IMR-90 (cell line): ENCODE measurements at regions not wholly inside any gene's neighbourhood (a gene's known extent, or its start where the extent isn't known, plus 50 kb on each side); places are given as distances from the start of the nearest gene placed in this dataset.

Experiments
- ATAC-seq: fragments of 200-7000 bp; cut with Tn5 transposase; 2 replicates; pipeline ENCODE4 v1.9.1; 2020; ENCODE audit warnings: low read depth, mild to moderate bottlenecking, moderate library complexity
- BruUV-seq: library from RNA; stranded (reverse); fragments of 400-500 nt; replicated peaks from 2 replicates; lab custom pipeline; 2021; lab: Mats Ljungman, UMichigan
- CTCF ChIA-PET: fragments of 300-600 bp; formaldehyde crosslinking; extraction: SDS; loops from one replicate; lab custom pipeline; 2021; ENCODE audit warnings: antibody characterized with exemption; lab: Yijun Ruan, JAX
- POLR2A ChIA-PET: fragments of 300-600 bp; sonication (Branson Sonifier 250); formaldehyde crosslinking; loops from one replicate; lab custom pipeline; 2022; ENCODE audit warnings: antibody characterized with exemption; ENCODE audit not compliant: unreplicated experiment; lab: Charles Lee
- DNase-seq: peaks from one replicate; pipeline ENCODE4 v3.0.0; 2013
- H2AFZ ChIP-seq: replicated peaks from 2 replicates; pipeline ENCODE3; 2013; ENCODE audit warnings: low read length, mild to moderate bottlenecking; ENCODE audit not compliant: poor library complexity
- H2AK5ac ChIP-seq: 2 replicates; pipeline ENCODE4 v1.6.1; 2013; ENCODE audit warnings: low read depth, low read length, inconsistent platforms
- H2AK9ac ChIP-seq: replicated peaks from 2 replicates; pipeline ENCODE3; 2013; ENCODE audit warnings: mild to moderate bottlenecking, low read depth, low read length, moderate library complexity; ENCODE audit not compliant: poor library complexity
- H2BK120ac ChIP-seq: 2 replicates; pipeline ENCODE4 v1.6.1; 2013; ENCODE audit warnings: low read depth, low read length, inconsistent platforms
- H2BK15ac ChIP-seq: 3 replicates; pipeline ENCODE4 v1.6.1; 2013; ENCODE audit warnings: low read depth, low read length, inconsistent platforms
- H2BK20ac ChIP-seq: 2 replicates; pipeline ENCODE4 v1.6.1; 2013; ENCODE audit warnings: low read depth, mild to moderate bottlenecking, inconsistent platforms, low read length, moderate library complexity
- H2BK5ac ChIP-seq: 2 replicates; pipeline ENCODE4 v1.6.1; 2013; ENCODE audit warnings: mild to moderate bottlenecking, low read depth, low read length, inconsistent platforms; ENCODE audit not compliant: poor library complexity, severe bottlenecking
- H3K14ac ChIP-seq: replicated peaks from 2 replicates; pipeline ENCODE4 v1.6.1; 2013; ENCODE audit warnings: low read depth, low read length, inconsistent platforms
- H3K18ac ChIP-seq: 2 replicates; pipeline ENCODE4 v1.6.1; 2013; ENCODE audit warnings: low read depth, low read length, control low read depth
- H3K23ac ChIP-seq: 2 replicates; pipeline ENCODE4 v1.6.1; 2013; ENCODE audit warnings: low read depth, low read length, inconsistent platforms
- H3K27ac ChIP-seq: 2 replicates; pipeline ENCODE4 v1.5.1; 2013; ENCODE audit warnings: mild to moderate bottlenecking, control low read depth, low read length; ENCODE audit not compliant: insufficient read depth
- H3K27me3 ChIP-seq: 2 replicates; pipeline ENCODE4 v1.6.1; 2013; ENCODE audit warnings: low read length; ENCODE audit not compliant: control insufficient read depth, insufficient read depth
- H3K36me3 ChIP-seq: 2 replicates; pipeline ENCODE4 v1.6.1; 2013; ENCODE audit warnings: low read length, mixed read lengths; ENCODE audit not compliant: control insufficient read depth, insufficient read depth
- H3K4ac ChIP-seq: 2 replicates; pipeline ENCODE4 v1.6.1; 2013; ENCODE audit warnings: low read depth, low read length, inconsistent platforms
- H3K4me1 ChIP-seq: 2 replicates; pipeline ENCODE4 v1.6.1; 2013; ENCODE audit warnings: low read length, mixed read lengths; ENCODE audit not compliant: control insufficient read depth, insufficient read depth
- H3K4me2 ChIP-seq: 2 replicates; pipeline ENCODE4 v1.6.1; 2013; ENCODE audit warnings: low read depth, mild to moderate bottlenecking, control low read depth, low read length, moderate library complexity
- H3K4me3 ChIP-seq: 2 replicates; pipeline ENCODE4 v1.5.1; 2013; ENCODE audit warnings: low read depth, mild to moderate bottlenecking, control low read depth, low read length, moderate library complexity; ENCODE audit not compliant: insufficient read depth
- H3K56ac ChIP-seq: 2 replicates; pipeline ENCODE4 v1.6.1; 2013; ENCODE audit warnings: low read length, inconsistent platforms; ENCODE audit not compliant: insufficient read depth; ENCODE audit errors: extremely low read depth
- H3K79me1 ChIP-seq, 2 experiments: 2 replicates each; pipeline ENCODE4 v1.6.1; 2013; ENCODE audit warnings: low read length in 2 of 2, inconsistent platforms in 1 of 2, low read depth in 1 of 2
- H3K9ac ChIP-seq: 2 replicates; pipeline ENCODE4 v1.6.1; 2013; ENCODE audit warnings: low read depth, low read length, control low read depth
- H3K9me1 ChIP-seq: 2 replicates; pipeline ENCODE4 v1.6.1; 2013; ENCODE audit warnings: low read length, inconsistent platforms; ENCODE audit not compliant: insufficient read depth
- H3K9me3 ChIP-seq: 2 replicates; pipeline ENCODE4 v1.6.1; 2013; ENCODE audit warnings: low read length; ENCODE audit not compliant: control insufficient read depth, insufficient read depth
- H4K20me1 ChIP-seq: 2 replicates; pipeline ENCODE4 v1.6.1; 2013; ENCODE audit warnings: low read length, inconsistent platforms; ENCODE audit not compliant: insufficient read depth
- H4K5ac ChIP-seq: 2 replicates; pipeline ENCODE4 v1.6.1; 2013; ENCODE audit warnings: mild to moderate bottlenecking, low read depth, low read length, control low read depth
- H4K8ac ChIP-seq, 2 experiments: 2 replicates each; pipeline ENCODE4 v1.6.1; 2013; ENCODE audit warnings: low read depth in 2 of 2, low read length in 2 of 2, control low read depth in 1 of 2, inconsistent platforms in 1 of 2
- H4K91ac ChIP-seq: 2 replicates; pipeline ENCODE4 v1.6.1; 2013; ENCODE audit warnings: low read depth, low read length, inconsistent platforms; ENCODE audit not compliant: insufficient read depth
- BHLHE40 ChIP-seq: fragments of 150-350 bp; IDR thresholded peaks from 2 replicates; pipeline ENCODE4 v1.6.1; 2016; ENCODE audit warnings: mild to moderate bottlenecking, low read depth, low read length
- CEBPB ChIP-seq: IDR thresholded peaks from 2 replicates; pipeline ENCODE4 v1.6.1; 2012; ENCODE audit warnings: low read depth, low read length, improper control_type of control experiment
- NFE2L2 ChIP-seq: fragments of 150-350 bp; IDR thresholded peaks from 2 replicates; pipeline ENCODE4 v1.6.1; 2016; ENCODE audit warnings: low read depth, mild to moderate bottlenecking, low read length
- RCOR1 ChIP-seq: IDR thresholded peaks from 2 replicates; pipeline ENCODE4 v1.6.1; 2012; ENCODE audit warnings: mild to moderate bottlenecking, low read length, improper control_type of control experiment; ENCODE audit not compliant: insufficient replicate concordance
- WGBS, 2 experiments: methylation state at CpG; one replicate each; pipeline versions ENCODE4 v1.1.5 to v1.1.7; 2013; ENCODE audit warnings: missing lambda C conversion rate in 2 of 2; ENCODE audit not compliant: insufficient read length in 1 of 2; ENCODE audit errors: extremely low coverage in 2 of 2; 5-methylcytosine and 5-hydroxymethylcytosine counted together
- dilution Hi-C: fragments of 300-500 bp; cut with HindIII; formaldehyde crosslinking; loops from one replicate; pipeline ENCODE4 v1.14.3; 2018; ENCODE audit warnings: low sequenced_read_pairs; ENCODE audit not compliant: unreplicated experiment
- in situ Hi-C: fragments of 300-500 bp; cut with MboI; formaldehyde crosslinking; loops from 3 replicates; pipeline ENCODE4 v1.14.3; 2019; ENCODE audit warnings: low sequenced_read_pairs, inconsistent platforms, mixed read lengths
- intact Hi-C: fragments of 100-400 bp; cut with micrococcal nuclease; formaldehyde crosslinking; loops from 2 replicates; pipeline ENCODE4 v1.10.0; 2022

DNA sequence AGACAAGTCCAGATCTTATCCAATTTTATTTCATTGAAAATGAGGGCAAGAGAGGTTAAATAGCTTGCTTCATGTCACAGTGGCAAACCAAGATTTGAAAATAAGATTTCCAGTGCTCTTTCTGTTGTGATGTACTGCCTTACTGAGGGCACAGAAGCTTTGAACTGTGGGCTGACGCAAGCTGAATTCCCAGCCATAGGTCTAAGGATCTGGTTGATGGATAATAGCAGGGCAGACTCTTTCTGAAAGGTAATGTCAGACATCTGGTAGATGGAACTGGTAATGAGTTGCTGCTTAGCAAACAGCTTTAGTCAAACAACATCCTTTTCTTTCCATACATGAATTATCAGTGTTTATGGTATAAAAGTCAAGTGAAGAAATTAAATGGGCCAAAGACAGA lies 193.9 kb upstream of the RASGEF1B start:
- H3K9me3 ChIP-seq, result no peaks in the 10 kb centered on the region
- H2BK120ac ChIP-seq, result no peak overlapping the region
- H3K79me1 ChIP-seq, result no peaks in the 10 kb centered on the region
- no TSS peak for BruUV-seq
- no peak overlapping the region for H2BK5ac ChIP-seq
- H3K14ac ChIP-seq, result no peak overlapping the region
- TF ChIP-seq NFE2L2, result no peak
- TF ChIP-seq RCOR1, result no peak
- no peak for TF ChIP-seq BHLHE40
- no peak for TF ChIP-seq CEBPB
- no peak overlapping the region for H2AFZ ChIP-seq
- no peak overlapping the region for H2BK15ac ChIP-seq
- H3K23ac ChIP-seq, result no peak overlapping the region
- intact Hi-C loops (no loop called here), in situ Hi-C loops (no loop called here), dilution Hi-C loops (no loop called here)
- H3K4me3 ChIP-seq, result no peak overlapping the region
- H2BK20ac ChIP-seq, result no peak overlapping the region
- H2AK9ac ChIP-seq, result no peak overlapping the region
- no peak overlapping the region for H3K9ac ChIP-seq
- no peak overlapping the region for H3K27ac ChIP-seq
- no peak overlapping the region for H4K5ac ChIP-seq
- no peaks in the 10 kb centered on the region for H3K9me1 ChIP-seq
- H3K27me3 ChIP-seq, result no peaks in the 10 kb centered on the region
- H3K56ac ChIP-seq, result no peak overlapping the region
- H2AK5ac ChIP-seq, result no peak overlapping the region
- 83% methylated on average over 1 of the region's 1 CpG; no CpG with 5 or more reads in 1 of the 2 experiments for WGBS, 2 experiments
- no peak overlapping the region for H3K4ac ChIP-seq
- H4K8ac ChIP-seq, result no peak overlapping the region
- ATAC-seq (no peak), DNase-seq (no peak)
- H3K4me1 ChIP-seq, result no peaks in the 10 kb centered on the region
- POLR2A ChIA-PET, result interaction anchor here (0.7 kb wide), 1 partner anchor 34 kb away, joined by 8 read pairs; no protein-coding TSS in a partner anchor
- no peaks in the 10 kb centered on the region for H3K36me3 ChIP-seq
- H4K91ac ChIP-seq, result no peak overlapping the region
- no peaks in the 10 kb centered on the region for H4K20me1 ChIP-seq
- no peak overlapping the region for H3K18ac ChIP-seq
- CTCF ChIA-PET, result no interaction called here
- no peak overlapping the region for H3K4me2 ChIP-seq
